ENCODE measurements at regions not wholly inside any gene's neighbourhood (a gene's known extent, or its start where the extent isn't known, plus 50 kb on each side); places are given as distances from the start of the nearest gene placed in this dataset.

DNA sequence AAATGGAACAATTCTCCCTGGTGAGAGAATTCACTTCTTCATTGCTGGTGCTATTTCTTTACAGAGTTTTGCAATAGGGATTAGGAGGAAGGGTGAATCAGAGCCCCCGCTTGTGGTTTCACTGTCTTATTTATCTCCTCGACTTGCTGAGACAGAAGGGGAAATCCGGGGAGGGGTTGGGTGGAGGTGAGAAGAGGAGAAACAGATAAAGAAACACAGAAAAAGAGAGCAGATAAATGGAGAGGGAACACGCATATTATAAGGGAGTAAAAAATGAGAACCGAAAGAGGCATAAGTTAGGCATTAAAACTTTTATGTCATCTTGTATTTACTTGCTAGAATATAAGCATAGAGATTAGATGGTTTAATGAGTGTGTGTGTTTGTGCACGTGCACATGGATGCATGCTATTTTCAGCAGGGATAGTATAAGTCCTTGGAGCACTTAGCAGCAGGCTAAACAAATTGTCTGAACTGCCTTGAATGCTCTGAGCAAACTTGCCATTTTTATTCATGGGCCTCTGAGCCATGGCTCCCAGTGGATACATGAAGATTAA lies 105.0 kb downstream of the OLIG3 start (continued):
- TF ChIP-seq, protein P1, sequence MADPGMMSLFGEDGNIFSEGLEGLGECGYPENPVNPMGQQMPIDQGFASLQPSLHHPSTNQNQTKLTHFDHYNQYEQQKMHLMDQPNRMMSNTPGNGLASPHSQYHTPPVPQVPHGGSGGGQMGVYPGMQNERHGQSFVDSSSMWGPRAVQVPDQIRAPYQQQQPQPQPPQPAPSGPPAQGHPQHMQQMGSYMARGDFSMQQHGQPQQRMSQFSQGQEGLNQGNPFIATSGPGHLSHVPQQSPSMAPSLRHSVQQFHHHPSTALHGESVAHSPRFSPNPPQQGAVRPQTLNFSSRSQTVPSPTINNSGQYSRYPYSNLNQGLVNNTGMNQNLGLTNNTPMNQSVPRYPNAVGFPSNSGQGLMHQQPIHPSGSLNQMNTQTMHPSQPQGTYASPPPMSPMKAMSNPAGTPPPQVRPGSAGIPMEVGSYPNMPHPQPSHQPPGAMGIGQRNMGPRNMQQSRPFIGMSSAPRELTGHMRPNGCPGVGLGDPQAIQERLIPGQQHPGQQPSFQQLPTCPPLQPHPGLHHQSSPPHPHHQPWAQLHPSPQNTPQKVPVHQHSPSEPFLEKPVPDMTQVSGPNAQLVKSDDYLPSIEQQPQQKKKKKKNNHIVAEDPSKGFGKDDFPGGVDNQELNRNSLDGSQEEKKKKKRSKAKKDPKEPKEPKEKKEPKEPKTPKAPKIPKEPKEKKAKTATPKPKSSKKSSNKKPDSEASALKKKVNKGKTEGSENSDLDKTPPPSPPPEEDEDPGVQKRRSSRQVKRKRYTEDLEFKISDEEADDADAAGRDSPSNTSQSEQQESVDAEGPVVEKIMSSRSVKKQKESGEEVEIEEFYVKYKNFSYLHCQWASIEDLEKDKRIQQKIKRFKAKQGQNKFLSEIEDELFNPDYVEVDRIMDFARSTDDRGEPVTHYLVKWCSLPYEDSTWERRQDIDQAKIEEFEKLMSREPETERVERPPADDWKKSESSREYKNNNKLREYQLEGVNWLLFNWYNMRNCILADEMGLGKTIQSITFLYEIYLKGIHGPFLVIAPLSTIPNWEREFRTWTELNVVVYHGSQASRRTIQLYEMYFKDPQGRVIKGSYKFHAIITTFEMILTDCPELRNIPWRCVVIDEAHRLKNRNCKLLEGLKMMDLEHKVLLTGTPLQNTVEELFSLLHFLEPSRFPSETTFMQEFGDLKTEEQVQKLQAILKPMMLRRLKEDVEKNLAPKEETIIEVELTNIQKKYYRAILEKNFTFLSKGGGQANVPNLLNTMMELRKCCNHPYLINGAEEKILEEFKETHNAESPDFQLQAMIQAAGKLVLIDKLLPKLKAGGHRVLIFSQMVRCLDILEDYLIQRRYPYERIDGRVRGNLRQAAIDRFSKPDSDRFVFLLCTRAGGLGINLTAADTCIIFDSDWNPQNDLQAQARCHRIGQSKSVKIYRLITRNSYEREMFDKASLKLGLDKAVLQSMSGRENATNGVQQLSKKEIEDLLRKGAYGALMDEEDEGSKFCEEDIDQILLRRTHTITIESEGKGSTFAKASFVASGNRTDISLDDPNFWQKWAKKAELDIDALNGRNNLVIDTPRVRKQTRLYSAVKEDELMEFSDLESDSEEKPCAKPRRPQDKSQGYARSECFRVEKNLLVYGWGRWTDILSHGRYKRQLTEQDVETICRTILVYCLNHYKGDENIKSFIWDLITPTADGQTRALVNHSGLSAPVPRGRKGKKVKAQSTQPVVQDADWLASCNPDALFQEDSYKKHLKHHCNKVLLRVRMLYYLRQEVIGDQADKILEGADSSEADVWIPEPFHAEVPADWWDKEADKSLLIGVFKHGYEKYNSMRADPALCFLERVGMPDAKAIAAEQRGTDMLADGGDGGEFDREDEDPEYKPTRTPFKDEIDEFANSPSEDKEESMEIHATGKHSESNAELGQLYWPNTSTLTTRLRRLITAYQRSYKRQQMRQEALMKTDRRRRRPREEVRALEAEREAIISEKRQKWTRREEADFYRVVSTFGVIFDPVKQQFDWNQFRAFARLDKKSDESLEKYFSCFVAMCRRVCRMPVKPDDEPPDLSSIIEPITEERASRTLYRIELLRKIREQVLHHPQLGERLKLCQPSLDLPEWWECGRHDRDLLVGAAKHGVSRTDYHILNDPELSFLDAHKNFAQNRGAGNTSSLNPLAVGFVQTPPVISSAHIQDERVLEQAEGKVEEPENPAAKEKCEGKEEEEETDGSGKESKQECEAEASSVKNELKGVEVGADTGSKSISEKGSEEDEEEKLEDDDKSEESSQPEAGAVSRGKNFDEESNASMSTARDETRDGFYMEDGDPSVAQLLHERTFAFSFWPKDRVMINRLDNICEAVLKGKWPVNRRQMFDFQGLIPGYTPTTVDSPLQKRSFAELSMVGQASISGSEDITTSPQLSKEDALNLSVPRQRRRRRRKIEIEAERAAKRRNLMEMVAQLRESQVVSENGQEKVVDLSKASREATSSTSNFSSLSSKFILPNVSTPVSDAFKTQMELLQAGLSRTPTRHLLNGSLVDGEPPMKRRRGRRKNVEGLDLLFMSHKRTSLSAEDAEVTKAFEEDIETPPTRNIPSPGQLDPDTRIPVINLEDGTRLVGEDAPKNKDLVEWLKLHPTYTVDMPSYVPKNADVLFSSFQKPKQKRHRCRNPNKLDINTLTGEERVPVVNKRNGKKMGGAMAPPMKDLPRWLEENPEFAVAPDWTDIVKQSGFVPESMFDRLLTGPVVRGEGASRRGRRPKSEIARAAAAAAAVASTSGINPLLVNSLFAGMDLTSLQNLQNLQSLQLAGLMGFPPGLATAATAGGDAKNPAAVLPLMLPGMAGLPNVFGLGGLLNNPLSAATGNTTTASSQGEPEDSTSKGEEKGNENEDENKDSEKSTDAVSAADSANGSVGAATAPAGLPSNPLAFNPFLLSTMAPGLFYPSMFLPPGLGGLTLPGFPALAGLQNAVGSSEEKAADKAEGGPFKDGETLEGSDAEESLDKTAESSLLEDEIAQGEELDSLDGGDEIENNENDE (IDR thresholded peaks at IDR 0.05; ENCODE audit: insufficient replicate concordance, low read length) = no peak
- TF ChIP-seq CHD1 (IDR thresholded peaks at IDR 0.05; ENCODE audit: low read depth, low read length) = no peak
- no peak for TF ChIP-seq TAF1 (IDR thresholded peaks at IDR 0.05; ENCODE audit: low read depth, low read length)
- TF ChIP-seq TBP (IDR thresholded peaks at IDR 0.05; ENCODE audit: low read depth, low read length) = no peak
- no peak for TF ChIP-seq GTF2F1 (IDR thresholded peaks at IDR 0.05; ENCODE audit: borderline replicate concordance, low read depth, low read length)

Data from H1 (cell line).